T-helper 1 cell treated with Interleukin-12 subunit alpha and Interleukin-12 subunit beta and Interleukin-4 antibody, amounts not matched to agents 30 ng/mL and 1 ng/mL, for 36 hours (primary cell): ENCODE measurements at regions not wholly inside any gene's neighbourhood (a gene's known extent, or its start where the extent isn't known, plus 50 kb on each side); places are given as distances from the start of the nearest gene placed in this dataset.
"Not testable (repeated sequence)": the region's sequence is repeated elsewhere in the genome, so short reads cannot be mapped to it uniquely, and the experiment has no call there.

Experiments
- intact Hi-C: fragments of 100-400 bp; cut with micrococcal nuclease; formaldehyde crosslinking; loops from one replicate; pipeline ENCODE4 v1.15.1; 2024

- intact Hi-C loops = no loop called here
Observed at GRCh38 chr9:100639854-100640253, 62.0 kb downstream of the CAVIN4 start.

DNA sequence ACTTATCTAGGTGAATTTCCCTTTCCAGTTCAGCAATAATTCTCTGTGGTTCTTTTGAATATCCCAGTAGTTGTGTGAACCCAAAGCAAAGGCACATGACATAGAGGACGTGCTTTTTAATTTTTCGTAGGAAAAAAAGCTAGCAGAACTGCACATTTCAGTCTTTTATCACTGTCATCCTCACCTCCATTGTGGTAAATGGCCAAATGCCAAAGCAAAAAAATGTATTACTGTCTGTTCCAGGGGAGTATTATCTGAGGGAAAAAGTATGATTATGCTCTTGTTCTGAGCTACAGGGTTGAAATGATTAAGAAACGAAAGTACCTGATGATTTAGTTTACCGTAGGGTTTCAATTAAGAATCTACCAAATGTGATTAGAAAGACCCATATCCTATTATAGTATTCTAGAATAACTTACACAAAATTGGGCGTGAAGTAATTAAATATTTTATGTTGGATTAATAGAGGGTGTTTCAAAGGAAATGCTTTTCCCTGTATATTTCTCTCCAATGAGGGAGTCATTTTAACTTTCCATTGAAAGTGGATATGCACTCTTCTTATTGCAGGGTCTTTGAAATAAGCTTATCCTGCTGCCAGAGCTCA lies 62.7 kb downstream of the CAVIN4 start:
- intact Hi-C loops = no loop called here

DNA sequence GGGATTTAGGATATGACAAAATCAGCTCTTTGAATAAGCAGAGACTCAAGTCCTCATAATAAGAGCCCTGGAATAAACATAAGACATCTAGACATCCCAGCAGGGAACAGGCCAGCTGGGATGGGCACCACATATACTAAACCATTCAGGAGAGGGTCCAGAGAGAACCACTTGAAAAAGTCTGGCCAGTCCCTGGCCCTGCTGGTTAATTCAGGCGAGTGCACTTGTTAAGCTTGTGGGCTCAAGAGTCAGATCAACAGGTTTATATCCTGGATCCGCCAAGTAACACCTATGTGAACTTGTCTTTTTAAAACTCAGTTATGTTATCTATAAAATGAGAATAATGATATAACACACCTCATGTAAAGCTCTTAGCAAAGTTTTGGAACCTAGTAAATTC lies 63.3 kb downstream of the CAVIN4 start:
- intact Hi-C loops = no loop called here

DNA sequence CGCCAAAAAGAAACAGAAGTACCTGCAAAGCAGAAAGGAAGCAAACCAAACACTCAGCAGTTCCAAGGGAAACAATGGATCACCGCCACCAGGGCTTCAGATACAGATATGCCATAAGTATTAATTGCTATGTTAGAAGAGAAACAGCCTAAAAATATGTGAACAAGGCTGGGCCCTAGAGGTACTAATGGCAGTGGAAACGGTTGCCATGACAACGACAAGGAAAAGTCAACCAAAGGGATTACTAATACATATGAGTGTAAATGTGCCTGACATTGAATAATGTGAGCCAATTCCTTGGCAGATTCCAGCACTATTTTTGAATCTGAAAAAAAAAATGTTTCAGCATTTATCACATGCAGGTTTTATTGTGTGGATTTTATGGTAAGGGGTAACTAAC lies 75.0 kb downstream of the CAVIN4 start:
- intact Hi-C loops = no loop called here

GRCh38 chr9:100653643-100654334 lies 75.9 kb downstream of the CAVIN4 start:
- intact Hi-C loops = no loop called here

DNA sequence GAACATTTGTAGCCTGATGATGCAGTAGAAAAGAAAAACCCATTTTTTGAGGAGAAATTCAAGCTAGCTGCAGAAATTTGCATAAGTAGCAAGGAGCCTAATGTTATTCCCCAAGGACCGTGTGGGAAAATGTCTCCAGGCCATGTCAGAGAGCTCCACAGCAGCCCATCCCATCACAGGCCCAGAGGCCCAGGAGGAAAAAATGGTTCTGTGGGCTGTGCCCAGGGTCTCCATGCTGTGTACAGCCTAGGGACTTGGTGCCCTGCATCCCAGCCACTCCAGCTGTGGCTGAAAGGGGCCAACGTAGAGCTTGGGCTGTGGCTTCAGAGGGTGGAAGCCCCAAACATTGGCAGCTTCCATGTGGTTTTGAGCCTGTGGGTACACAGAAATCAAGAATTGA lies 79.0 kb downstream of the CAVIN4 start:
- intact Hi-C loops = not testable (repeated sequence)

DNA sequence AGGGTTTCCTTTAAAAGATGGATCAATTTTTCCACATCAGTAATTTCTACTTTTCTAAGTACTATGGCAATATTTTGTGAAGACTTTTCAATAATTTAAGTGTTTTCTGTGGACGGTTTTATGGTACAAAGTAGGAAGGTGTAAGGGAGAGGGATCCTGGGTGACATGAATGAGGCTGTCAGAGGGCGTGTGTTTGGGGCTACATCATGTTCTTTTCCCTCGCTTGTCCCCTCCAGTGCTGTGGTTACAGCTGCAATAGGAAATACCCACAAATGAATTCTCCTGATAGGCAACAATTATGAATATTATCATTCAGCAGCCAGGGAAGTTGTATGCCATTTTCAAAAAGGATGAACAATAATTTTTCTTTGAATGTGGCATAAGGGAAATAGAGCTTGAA lies 83.8 kb downstream of the CAVIN4 start:
- intact Hi-C loops = no loop called here

GRCh38 chr9:100662122-100662521 lies 84.2 kb downstream of the CAVIN4 start:
- intact Hi-C loops = no loop called here

DNA sequence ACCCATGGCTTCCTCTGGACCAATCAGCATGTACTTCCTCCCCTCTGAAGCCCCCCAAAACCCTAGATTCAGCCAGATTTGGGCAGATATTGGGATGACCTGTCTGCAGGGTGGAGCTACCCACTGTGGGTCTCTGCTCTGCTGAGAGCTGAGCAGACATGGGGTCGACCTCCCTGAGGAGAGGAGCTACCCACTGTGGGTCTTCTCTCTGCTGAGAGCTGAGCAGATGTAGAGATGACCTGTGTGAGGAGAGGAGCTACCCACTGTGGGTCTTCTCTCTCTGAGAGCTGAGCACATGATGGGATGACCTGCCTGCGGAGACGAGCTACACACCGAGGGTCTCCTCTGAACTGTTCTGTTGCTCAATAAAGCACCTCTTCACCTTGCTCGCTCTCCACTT lies 89.6 kb downstream of the CAVIN4 start:
- intact Hi-C loops = no loop called here

GRCh38 chr9:100668024-100668423 lies 90.1 kb downstream of the CAVIN4 start:
- intact Hi-C loops = no loop called here

DNA sequence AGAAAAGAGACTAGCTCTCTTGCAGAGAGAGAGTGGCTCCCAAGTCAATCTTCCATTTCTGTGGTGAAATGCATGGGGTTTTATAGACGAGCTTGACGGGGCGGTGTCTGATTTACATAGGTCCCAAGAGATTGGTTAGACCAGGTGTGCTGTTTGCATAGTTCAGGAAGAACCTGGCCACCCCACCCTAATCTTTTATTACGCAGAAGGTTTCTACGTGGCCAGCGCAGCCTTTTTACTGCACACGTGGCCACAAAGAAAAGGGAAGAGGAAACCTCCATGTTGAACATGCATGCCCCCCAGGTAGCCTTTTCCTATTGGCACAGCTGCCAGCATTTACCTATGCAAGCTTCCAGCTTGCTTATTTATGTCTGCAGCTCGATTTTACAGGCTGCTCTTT lies 92.1 kb downstream of the CAVIN4 start:
- intact Hi-C loops = no loop called here

DNA sequence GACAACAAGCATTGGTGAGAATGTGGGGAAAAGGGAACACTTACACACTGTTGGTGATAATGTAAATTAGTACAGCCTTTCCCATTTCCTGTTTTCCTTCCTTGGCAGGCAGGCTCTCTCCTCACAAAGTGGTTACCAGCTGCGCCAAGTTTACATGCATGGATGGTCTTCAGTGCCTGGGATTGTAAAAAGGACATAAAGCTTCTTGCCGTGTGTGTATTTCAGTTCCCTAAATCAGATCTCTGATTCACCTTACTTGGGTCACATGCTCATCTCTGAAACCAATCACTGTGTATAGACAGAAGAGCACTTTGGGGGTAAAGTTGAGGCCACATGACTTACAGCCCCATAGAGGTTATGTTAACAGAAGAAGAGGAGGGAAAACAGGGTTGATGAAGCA lies 92.8 kb downstream of the CAVIN4 start:
- intact Hi-C loops = no loop called here

GRCh38 chr9:100671898-100672297 lies 94.0 kb downstream of the CAVIN4 start:
- intact Hi-C loops = no loop called here

- intact Hi-C loops = no loop called here
Observed at GRCh38 chr9:100673249-100673648, 95.4 kb downstream of the CAVIN4 start.

GRCh38 chr9:100674419-100675122 lies 96.7 kb downstream of the CAVIN4 start:
- intact Hi-C loops = no loop called here

DNA sequence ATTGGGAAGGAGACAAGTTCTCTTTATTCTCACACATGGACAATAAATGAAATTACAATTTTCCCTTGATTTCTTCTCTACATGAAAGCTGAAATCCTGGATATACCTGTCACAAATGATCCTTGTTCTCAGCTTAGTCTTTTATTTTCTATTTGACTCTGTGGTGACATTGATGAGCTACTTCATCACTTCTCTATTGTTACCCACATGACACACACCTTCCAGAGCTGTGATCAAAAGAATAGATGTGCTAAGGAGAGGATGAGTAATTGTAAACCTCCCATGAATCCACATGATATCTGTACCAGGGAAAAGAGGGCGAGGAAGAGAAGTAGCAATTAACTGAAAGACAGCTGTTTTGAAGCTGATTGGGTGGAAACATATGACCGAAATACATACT lies 102.0 kb downstream of the CAVIN4 start:
- intact Hi-C loops = no loop called here

DNA sequence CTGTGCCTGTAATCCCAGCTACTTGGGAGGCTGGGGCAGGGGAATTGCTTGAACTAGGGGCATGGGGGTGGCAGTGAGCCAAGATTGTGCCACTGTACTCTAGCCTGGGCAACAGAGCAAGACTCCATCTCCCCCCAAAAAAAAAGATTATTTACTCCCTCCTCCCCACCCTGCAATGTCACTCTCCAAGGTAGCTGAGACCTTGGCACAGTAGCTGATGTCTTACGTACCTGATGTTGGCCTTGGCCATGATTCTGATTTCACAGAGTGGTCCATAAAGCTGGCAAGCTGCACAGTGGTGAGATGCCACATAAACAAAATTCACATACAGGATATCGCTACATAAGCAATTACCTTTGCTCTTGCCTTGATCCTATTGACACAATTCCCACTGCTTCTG lies 108.5 kb downstream of the CAVIN4 start:
- intact Hi-C loops = no loop called here

- intact Hi-C loops = no loop called here
Observed at GRCh38 chr9:100689635-100690034, 111.8 kb downstream of the CAVIN4 start.

GRCh38 chr9:100690438-100690837 lies 112.6 kb downstream of the CAVIN4 start:
- intact Hi-C loops = no loop called here

DNA sequence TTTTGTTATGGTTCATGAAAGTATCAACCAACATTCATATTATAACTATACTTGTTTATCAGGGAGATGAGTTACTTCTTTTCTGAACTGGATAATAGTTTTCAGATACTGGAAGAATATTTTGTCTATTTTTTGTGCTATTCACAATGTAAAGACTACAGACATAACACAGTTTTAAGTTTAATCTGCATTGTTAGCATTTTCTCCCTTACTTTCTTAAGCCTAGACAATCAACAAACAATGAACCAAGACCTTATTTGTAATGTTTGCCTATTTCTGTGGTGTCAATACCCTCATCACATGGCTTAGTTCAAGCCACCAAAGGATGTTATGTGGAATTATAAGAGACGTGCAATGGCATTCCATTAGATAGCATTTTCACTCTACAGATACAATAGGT lies 119.5 kb downstream of the CAVIN4 start:
- intact Hi-C loops = no loop called here

DNA sequence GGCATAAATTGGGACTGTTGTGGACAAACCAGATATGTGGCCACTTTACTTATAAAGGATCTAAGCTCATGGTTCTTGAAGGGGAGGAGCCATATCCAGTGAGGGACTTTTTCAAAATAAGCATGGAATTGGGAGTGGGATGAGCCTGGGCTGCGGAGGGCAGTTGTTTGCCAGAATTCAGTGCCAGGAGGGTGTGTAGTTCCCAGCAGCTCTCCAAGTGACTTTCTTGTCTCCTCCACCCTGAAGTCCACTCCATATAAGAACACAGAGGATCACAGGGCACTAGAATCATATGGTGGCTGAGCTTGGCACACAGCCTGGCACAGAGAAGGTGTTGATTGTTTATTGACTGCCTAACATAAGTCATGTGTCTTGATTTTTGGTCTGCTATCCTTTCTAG lies 121.1 kb downstream of the CAVIN4 start:
- intact Hi-C loops = no loop called here

DNA sequence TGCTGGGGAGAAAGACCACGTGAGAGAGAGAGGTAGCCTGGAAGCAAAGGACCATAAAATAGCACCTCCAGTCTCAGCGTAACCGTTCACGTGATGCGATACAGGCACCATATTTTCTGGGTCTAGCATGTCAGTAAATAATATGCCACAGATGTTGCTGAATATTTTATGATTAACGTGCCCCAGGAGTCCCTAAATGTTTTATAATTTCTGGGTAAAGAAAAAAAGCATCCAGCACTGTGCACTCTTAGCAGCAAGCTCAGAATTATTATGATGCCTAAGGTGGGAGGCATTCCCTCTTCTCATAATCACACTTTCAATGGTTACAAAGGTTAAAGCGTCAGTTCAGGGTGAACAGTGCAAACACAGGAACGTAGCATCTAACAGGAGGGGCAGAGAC lies 121.8 kb downstream of the CAVIN4 start:
- intact Hi-C loops = loop anchor here (1.0 kb wide), 1 partner anchor 612 kb away; no protein-coding TSS in a partner anchor
